Skin epidermis (tissue), 12 donors: ENCODE measurements at regions not wholly inside any gene's neighbourhood (a gene's known extent, or its start where the extent isn't known, plus 50 kb on each side); places are given as distances from the start of the nearest gene placed in this dataset.
"Not testable (repeated sequence)": the region's sequence is repeated elsewhere in the genome, so short reads cannot be mapped to it uniquely, and the experiment has no call there.

ENCODE experiments used
- H3K27ac ChIP-seq, 21 experiments: fragments of 200-600 bp; sonication (generic) in 11 of 21; one replicate each; pipeline ENCODE4 v1.5.0; 2020; ENCODE audit warnings: mild to moderate bottlenecking in 3 of 21, inconsistent platforms in 2 of 21, moderate library complexity in 2 of 21
- H3K4me3 ChIP-seq, 7 experiments: fragments of 200-600 bp; sonication (generic) in 2 of 7; one replicate each; pipeline ENCODE4 v1.5.0; 2020; ENCODE audit warnings: inconsistent platforms in 2 of 7, mild to moderate bottlenecking in 2 of 7, moderate library complexity in 1 of 7

DNA sequence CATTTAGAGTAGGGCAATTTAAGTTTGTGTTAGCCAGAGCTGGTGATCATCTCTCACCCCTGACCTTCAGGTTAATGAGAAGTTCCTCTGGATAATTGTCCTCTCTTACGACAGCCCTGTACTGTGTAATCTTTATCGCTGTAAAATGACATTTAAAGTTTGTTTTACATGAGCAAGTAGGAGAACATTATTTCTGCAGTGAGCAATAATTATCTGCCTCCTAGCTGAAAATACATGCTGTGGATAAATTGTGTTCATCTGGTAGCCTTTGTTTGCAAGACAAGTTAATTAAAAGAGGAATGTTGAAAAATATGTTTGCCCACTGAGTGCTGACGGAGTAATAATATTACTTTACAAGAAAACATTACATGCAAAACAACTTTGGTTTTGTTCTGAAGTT lies 1083.8 kb upstream of the NUDT12 start:
- Histone ChIP-seq H3K4me3 (no peak overlapping the region), H3K27ac (no peak overlapping the region)

DNA sequence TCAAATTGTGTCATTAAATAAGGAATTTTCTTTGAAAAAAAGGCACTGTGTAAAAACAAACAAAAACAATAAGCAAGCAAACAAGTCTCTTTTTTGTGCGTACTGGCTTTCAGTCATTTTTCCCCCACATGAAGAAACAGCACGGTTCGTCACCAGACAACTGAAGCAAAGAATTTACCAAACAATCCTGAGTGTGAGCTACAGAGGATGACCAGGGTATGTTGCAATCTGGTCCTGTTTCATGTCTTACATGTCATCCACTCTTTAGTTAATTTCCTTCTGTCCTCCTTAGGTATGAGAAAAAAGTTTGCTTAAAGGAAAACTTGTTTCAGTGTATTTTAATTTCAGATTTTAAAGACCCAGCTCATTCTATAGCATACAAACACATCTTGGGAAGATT lies 1080.7 kb upstream of the NUDT12 start:
- Histone ChIP-seq H3K4me3 (no peak overlapping the region), H3K27ac (no peak overlapping the region)

GRCh38 chr5:104635227-104635626 lies 1072.6 kb upstream of the NUDT12 start:
- no peak overlapping the region for H3K27ac ChIP-seq
- H3K4me3 ChIP-seq = no peak overlapping the region

DNA sequence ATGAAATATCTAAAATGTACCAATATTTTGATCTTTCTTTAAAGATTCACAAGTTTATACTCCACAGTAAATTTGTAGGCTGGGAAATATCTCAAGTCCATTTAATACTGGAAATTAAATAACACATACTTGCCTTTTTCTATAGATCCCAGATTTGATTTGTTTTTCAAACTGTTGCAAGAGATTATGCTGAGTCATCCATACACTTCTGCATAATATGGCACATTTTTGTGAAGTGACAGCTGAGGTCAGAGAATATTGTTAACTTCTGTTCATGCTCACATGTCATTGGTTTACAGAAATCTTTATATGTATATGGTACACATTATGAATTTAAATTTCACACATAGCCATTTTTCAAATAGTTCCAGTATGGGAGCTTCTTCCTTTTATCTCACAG lies 1066.3 kb upstream of the NUDT12 start:
- Histone ChIP-seq H3K27ac (no peak overlapping the region), H3K4me3 (no peak overlapping the region)

DNA sequence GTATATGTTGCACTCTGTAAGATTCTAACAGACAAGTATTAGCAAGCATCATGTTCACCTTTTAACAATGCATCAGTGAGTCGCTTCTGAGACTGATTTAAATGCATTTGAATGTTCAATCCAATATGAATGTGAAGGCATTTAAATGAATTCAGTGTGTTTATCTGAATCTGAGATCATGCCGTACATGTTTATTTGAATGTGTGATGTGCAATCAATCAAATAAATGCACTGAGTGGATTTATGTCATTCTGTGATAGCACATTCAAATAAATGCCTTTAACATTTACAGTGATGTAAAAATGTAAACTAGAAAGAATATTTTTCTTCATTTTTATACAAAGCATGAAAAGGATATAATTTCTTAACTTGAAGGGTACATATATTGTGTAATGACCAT lies 1063.5 kb upstream of the NUDT12 start:
- H3K27ac ChIP-seq = no peak overlapping the region
- H3K4me3 ChIP-seq = no peak overlapping the region

DNA sequence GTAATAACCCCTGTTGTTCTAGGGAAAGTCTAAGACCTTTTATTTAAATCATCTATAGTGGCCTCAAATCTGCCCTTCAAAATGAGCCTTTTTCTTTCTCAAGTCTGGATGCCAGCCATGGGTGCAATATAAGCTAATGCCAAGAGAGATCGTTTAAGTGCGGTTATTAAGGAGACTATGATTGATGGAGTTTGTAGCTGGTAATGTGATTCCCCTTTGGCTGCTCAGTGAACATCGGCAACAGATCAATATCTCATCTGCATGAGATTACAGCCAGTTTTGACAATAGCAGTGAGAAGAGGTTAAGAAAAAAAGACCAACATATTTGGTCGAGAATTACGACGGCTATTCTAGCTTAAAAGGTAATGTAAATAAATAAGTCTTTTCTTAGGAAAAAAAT lies 1049.4 kb upstream of the NUDT12 start:
- Histone ChIP-seq H3K27ac (no peak overlapping the region), H3K4me3 (no peak overlapping the region)

GRCh38 chr5:104611135-104611767 lies 1048.7 kb upstream of the NUDT12 start:
- Histone ChIP-seq H3K27ac (no peak overlapping the region), H3K4me3 (no peak overlapping the region)

DNA sequence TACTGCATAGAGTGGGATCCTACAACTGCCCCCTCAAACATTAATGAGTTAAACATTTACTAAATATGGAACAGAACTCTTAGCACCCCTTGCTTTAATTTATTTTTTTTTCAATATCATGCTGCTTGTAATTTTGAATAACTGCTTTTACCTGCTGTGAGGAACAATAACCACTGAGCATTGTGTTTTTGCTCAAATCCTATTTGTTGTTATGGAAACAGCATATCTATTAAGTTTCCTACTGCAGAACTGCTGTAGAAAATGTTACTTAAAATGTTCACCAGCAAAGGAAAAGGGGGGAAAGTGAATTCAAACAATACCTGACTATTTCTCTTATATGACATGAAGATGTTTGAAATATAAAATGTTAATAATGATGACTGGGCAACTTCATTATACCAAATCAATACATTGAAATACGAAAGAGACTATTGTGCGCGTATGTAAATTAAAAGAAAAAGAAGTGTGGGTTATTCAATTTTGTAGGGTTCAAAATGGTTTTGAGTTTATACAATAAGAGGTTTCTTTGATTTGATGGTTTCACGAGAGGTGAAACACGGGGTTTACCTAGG lies 1043.8 kb upstream of the NUDT12 start:
- H3K27ac ChIP-seq = no peak overlapping the region
- H3K4me3 ChIP-seq = no peak overlapping the region

GRCh38 chr5:104599726-104600125 lies 1037.1 kb upstream of the NUDT12 start:
- Histone ChIP-seq H3K4me3 (no peak overlapping the region), H3K27ac (no peak overlapping the region)

- H3K4me3 ChIP-seq = no peak overlapping the region
- H3K27ac ChIP-seq = no peak overlapping the region
Observed at GRCh38 chr5:104598285-104598684, 1035.7 kb upstream of the NUDT12 start.

DNA sequence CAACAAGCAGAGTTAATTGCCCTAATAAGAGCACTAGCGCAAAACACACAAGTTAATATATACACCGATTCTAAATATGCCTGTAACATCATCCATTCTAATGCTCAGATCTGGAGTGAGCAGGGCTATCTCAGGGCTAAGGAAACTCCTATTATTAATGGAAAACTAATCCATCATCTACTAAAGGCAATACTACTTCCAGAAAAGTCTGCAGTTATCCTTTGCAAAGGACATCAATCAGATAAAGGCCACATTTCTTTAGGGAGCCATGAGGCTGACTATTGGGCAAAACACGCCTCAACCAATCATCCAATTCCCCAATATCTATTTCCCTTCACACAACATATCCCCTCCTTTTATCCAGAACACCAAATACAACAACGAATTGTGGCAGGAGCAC lies 1032.3 kb upstream of the NUDT12 start:
- H3K4me3 ChIP-seq = no peak overlapping the region
- no peak overlapping the region for H3K27ac ChIP-seq

DNA sequence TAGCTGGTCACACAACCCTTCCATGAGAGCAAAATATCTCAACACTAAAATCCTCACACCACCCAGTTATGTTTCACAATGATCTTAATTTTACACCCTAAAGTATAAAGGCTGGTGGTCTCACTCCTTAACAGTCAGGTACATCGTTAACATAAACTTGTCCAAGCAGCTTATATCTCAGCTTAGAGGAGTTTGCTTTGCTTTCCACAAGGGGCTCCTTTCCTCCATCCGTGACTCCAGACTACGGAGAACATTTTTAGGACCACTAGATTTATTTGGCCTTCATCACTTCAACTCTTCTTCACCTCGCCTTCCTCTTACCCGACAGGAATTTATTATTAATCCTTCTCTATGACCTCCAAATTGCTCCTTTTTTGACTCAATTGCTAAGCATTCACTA lies 1014.1 kb upstream of the NUDT12 start:
- Histone ChIP-seq H3K4me3 (no peak overlapping the region), H3K27ac (no peak overlapping the region)

GRCh38 chr5:104573949-104574709 lies 1011.5 kb upstream of the NUDT12 start:
- Histone ChIP-seq H3K27ac (no peak overlapping the region), H3K4me3 (no peak overlapping the region)

DNA sequence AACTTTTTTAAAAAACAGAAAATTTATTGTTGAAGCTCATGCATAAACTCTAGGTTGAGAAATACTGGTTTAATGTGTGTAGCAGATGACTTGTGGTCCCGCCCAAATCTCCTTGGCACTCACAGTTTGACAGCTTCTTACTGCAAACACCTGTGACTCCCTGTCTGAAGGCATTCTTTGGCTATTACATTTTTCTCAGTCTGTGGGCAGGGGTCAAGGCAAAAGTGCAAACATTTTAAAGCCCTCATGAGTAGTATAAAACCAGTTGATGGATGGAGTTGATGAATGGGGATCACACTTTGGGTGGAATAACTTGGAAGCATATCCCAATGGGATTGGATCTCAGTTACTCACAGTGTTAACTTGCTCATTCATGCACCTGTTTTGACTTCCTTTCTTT lies 1007.0 kb upstream of the NUDT12 start:
- H3K4me3 ChIP-seq = no peak overlapping the region
- no peak overlapping the region for H3K27ac ChIP-seq

DNA sequence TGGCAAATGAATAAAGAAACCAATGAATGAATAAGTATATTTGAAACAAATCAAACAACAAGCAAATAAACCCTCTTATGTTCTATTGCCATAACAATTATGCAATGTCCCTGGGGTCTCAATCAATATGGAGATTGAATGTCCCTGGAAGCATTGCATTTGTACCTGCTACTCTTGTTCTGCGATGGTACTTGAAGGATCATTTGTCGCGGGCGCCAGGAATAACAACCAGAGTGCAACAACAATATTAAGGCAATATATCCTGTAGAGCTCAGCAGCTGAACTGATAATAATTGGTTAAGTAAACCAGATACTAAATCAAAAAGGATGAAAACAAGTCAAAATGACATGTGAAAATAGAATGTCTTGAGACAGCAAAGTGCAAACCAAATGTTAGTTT lies 1001.9 kb upstream of the NUDT12 start:
- H3K27ac ChIP-seq = no peak overlapping the region
- H3K4me3 ChIP-seq = no peak overlapping the region

- Histone ChIP-seq H3K27ac (no peak overlapping the region), H3K4me3 (no peak overlapping the region)
Observed at GRCh38 chr5:104556957-104557356, 994.4 kb upstream of the NUDT12 start.

DNA sequence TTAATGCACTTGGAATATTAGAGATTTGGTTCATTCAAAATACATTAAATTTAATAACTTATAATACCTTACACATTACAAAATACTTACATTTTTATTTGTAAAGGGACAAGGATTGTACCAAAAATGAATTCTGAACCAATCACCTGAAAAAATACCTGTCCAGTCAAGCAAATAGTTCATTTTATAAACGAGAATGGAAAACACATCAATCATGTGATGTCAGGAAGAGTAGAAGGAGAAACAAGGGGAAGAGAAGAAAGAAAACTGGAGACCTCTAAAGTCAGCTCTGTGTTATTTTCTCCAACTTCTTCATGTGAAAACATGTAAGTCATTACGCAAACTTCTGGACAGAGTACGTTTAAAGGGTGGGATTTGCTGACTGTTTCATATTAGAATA lies 989.0 kb upstream of the NUDT12 start:
- no peak overlapping the region for H3K4me3 ChIP-seq
- H3K27ac ChIP-seq = no peak overlapping the region

DNA sequence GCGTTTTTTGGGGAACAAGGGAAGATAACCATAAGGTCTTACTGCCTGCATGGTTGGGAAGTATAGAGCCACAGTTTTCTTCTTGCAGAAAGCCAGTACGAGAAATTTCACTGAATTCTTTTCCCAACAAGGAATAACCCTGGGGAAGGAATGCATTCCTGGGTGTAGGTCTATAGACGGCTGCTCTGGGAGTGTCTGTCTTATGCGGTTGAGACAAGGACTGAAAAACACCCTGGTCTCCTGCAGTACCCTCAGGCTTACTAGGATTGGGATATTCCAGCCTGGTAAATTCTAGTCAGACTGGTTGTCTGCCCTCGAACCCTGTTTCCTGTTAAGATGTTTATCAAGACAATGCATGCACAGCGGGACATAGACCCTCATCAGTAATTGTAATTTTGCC lies 984.3 kb upstream of the NUDT12 start:
- H3K27ac ChIP-seq, H3K4me3 ChIP-seq: not testable (repeated sequence)

- no peak overlapping the region for H3K4me3 ChIP-seq
- H3K27ac ChIP-seq = no peak overlapping the region
Observed at GRCh38 chr5:104541141-104541785, 978.7 kb upstream of the NUDT12 start.

GRCh38 chr5:104540448-104540847 lies 977.9 kb upstream of the NUDT12 start:
- Histone ChIP-seq H3K4me3 (no peak overlapping the region), H3K27ac (no peak overlapping the region)
